Brain pericyte (primary cell): ENCODE measurements at regions not wholly inside any gene's neighbourhood (a gene's known extent, or its start where the extent isn't known, plus 50 kb on each side); places are given as distances from the start of the nearest gene placed in this dataset.

Experiments
- DNase-seq: peaks from one replicate; pipeline ENCODE4 v3.0.0-alpha.2; 2012; ENCODE audit warnings: low read depth, low spot score

DNA sequence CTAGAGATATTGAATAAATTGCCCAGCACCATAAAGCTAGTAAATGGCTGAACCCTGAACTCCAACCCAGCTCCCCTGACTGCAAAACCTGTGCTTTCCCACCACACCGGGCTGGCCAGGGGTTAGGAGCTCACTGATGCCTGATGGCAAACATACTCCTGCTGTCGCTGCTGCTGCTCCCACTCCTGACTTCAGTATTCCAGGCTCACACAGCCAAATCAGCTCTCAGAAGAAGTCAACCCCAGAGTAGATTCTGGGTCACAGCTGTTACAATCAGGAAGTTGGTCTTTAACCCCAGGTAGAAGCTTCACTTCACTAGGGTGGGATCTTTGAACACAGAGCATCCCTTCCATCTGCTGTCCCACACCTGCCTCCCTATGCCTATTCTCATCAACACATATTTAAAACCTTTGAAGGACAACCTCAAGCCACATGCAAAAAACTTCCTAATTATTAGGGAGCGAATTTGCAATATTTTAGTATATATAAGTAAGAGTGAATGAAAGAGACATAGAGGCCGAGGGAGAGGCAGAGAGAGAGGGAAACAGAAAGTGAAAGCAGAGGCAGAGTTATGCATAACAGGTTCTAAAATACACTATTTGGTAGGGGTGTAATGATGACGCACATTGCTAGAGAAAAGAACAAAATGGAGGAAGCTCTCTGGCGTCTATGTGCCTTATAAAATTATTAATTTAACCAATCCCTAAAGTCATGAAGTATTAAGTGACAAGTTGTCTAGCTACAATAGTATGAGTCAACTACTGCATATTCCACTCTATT lies 99.4 kb upstream of the SERP2 start:
- no peak for DNase-seq

DNA sequence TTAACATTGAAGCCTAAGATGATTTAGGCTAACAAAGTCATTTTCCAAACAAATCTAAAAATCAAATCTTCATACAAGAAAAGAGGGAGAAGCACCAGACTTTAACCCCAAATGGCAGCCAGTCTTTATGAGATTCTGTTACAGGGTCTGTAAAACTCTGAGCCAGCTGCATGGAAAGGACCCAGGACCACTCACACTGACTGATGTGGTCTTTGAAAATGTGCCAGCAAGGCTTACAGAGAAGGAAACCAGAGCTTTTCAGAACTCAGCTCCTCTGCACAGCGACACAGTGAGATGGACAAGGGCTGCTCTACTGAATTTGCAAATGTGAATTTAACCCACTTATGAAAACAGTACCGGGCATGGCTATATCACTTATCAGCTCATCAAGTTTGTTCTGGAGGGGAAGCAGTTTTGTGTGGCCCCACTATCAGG lies 98.8 kb upstream of the SERP2 start:
- DNase-seq = no peak

DNA sequence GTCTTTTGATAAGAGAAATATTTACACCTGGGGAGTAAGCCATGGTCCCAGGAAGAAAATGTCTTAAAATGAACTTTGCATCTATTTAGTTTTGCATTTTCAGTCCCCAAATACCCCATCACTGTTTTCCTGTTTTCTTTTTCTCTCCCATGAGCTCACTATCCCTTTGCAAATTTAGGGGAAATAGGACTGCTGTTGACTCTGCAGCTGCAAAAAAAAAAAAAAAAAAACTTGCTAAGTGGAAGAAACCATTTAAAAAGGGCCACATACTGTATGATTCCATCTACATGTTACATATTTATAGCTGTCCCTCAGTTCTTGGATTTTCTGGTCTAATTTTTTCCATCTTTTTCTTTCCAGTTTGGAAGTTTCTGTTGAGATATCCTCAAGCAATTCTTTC lies 98.2 kb upstream of the SERP2 start:
- DNase-seq = no peak

DNA sequence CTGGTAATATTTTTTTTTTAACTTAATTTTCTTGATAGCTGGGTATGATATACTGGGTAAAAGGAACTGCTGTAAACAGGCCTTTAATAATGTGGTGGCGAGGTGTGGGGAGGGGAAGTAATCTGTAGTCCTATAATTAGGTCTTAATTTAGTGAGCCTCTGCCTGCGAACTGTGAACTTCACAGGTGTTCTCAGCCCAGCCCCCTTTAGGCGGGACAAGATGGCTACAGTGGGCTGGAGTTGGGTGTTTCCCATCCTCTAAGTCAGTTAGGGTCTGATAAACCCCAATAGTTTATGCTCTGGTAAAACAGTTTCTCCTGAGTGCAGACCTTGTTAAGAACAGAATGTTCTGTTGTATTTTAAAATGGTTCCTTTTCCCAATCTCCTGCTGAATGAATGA lies 97.6 kb upstream of the SERP2 start:
- no peak for DNase-seq

DNA sequence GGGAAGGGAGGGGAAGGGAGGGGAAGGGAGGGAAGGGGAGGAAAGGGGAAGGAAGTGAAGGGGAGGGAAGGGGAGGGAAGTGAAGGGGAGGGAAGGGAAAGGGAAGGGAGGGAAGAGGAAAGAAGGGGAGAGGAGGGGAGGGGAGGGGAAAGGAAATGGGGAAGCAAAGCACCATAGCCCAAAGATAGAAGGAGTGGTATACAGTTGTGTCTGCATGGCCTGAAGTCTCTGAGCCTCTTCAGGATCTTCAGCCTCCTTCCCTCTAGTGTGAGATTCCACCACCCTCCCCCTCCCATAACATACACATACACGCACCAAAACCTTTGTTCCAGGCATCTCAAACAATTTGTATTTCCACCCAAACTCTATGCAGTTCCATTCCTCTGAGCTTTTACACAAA lies 96.2 kb upstream of the SERP2 start:
- DNase-seq = no peak

DNA sequence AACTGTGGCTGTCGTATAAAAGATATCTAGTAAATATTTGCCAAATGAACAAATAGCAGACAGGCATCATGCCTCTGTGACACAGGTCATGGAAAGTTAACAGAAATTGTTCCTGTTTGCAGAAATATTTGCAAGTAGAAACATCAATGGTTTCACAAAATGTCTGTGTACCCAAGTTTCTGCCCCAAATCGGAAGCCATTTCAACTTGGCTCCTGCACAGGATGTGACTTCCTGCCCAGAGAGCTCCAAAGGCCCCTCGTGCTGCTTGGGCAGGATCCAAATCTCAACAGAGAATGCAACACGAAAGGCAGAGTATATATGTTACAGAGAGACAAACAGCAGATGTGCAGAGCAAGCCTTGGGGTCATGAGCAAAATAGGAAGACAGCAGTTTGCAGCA lies 95.5 kb upstream of the SERP2 start:
- no peak for DNase-seq

DNA sequence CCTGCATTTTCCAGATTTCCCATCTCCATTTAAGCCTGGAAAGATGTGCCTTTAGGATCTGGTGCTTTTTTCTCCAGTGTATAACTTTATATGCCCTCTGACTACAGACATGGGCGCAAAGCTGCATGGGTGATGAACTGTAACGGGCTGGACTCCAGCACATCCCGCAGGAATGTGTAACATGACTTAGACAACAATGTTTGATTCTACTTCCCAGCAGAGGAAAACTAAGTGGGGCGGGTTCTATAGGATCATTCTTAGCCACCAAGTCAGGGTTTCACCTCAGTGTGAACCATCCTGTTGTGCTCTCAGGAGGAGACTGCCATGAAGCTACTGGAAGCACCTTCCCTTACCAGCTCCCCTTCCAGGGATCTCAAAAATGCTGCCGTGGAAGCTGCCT lies 93.2 kb upstream of the SERP2 start:
- no peak for DNase-seq

DNA sequence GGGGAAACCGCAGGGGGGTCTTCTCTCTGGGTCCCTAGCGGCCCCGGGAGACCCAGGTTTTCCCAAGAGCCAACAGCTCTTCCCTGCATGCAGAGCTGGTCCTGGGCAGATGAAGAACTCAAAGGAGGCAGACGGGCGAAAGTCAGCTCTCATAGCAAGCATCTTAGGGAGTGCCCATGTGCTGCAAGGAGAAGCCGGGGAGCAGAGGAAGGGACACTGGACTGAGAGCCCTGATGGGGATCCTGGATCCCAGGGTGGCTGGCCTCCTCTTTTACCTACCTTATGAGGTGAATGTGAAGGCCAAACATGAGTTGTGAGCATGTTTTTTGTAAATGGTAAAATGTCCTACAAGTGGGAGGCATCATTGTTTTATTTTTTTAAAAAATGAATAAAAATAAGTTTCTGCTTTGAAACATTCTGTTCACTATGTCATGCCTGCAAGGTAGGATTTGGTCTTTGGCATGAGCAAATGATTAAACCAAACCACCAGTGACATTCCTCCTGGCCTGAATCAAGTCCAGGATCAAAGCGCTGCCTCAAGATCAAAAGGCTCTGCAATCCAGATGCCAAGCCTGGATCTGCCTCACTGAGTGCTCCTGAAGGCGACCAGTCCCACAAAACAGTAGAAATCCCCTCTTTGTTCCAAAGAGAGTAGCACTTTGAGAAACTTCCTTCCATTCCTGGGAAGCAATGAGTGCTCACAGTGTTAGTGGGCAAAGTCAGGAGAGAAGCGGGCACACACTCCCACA lies 92.2 kb upstream of the SERP2 start:
- no peak for DNase-seq

DNA sequence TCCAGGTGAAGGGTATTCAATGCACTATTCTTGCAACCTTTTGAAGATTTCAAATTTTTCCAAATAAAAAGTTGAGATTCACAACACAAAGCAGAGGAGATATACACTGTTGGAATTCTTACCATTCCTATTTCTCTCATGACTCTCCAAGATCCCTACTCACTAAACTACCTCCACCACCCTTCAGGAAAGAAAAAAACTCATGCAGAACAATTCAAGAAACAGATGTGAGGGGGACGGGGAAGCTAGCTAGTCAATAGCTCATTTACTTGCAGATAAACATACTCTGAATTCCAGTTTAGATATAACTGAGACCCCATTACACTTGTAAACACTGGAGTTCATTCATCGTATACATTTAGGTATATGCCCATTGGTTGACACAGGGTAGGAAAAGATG lies 90.0 kb upstream of the SERP2 start:
- no peak for DNase-seq

- no peak for DNase-seq
These were observed 85.7 kb upstream of the SERP2 start for GRCh38 chr13:44287958-44288357.

- DNase-seq = no peak
These were observed 81.1 kb upstream of the SERP2 start for GRCh38 chr13:44292545-44292944.

DNA sequence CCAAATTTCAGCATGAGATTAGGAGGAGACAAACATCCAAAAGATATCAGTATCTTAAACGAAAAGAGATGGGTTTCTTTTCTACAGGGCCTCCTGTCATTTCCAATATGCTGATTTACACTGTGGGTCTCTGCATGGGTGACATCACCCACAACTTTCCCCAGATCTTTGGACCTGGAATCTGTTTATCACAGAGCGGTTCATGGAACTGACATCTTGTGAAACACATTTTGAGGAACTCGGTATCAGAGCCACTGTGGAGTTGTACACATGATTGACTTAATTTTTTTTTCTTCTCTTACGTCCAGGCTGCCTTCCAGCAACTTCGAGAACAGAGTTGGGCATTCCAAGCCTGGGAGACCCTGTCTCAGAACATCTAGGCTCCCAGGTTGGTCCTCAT lies 80.2 kb upstream of the SERP2 start:
- DNase-seq = no peak

DNA sequence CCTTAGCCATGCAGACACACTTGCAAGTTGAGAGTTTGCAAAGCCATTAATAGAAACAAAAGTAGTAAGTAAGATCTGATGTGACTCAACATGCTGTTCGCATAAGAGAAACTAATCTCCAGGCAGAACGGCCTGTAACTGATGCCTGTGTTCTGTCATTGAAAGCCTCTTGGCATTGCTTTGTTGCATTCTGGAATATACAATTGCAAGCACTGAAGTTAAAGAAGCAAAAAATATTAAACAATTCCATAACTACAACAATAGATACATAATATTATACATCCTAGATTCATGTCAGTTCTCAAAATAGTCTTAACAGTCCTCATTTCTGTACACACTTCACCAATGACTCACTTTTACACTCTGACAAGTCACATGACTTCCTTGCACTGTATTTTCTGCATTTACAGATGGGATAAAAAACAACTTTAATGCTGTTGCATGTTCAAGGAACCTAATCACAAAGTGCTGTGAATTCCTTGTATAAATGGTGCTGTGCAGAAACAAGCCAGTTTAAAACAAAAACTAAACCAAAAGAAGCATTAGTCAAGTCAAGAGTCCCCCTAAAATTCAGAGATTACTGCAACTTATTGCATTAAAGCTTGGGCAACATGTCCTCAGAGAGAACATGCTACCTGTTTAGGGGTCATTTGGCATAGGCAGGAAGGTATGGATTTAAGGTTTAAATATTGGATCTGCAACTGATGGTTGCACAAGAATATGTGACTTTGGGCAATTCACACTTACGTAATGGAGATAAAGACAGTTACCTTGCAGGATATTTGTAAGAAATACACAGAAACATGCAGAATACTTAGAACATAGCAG lies 79.5 kb upstream of the SERP2 start:
- DNase-seq = no peak

DNA sequence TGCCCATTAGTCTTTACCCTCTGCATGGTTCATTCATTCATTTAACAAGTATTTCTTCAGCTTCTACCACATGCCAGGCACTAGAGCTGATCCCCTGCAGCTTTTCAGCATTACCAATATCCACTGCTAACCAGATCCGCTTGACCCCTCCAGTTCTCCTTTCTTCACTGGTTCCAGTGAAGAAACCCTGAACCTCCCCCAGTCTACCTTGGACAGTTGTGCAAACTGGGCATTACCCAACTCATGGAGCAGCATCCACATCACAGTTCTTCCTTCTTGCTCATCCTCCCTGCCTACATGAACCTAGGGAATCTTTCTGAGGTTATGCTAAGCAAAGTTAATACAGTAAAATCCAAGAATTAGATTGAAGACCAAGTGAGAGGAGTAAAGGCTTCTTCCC lies 78.7 kb upstream of the SERP2 start:
- no peak for DNase-seq

DNA sequence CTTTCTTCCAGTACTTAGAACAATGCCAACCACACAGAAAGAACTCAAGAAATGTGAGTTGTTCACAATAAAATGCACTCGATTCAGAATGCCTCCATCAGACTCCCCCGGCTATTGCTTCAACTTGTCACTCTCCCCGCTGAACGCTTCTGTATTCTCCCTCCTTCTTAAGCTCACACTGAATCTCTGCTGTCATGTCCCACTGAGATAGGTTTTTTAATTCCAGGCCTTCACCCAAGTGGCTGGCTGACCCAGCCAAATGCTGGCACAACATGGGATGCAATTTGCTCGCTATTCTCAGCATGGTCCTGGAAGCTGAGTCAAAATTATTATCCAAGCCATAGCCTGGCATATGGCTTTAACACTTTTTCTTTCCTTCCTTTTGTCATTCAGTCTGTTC lies 76.8 kb upstream of the SERP2 start:
- DNase-seq = no peak

GRCh38 chr13:44298314-44298713 lies 75.3 kb upstream of the SERP2 start:
- no peak for DNase-seq

GRCh38 chr13:44299152-44299943 lies 74.3 kb upstream of the SERP2 start:
- no peak for DNase-seq

DNA sequence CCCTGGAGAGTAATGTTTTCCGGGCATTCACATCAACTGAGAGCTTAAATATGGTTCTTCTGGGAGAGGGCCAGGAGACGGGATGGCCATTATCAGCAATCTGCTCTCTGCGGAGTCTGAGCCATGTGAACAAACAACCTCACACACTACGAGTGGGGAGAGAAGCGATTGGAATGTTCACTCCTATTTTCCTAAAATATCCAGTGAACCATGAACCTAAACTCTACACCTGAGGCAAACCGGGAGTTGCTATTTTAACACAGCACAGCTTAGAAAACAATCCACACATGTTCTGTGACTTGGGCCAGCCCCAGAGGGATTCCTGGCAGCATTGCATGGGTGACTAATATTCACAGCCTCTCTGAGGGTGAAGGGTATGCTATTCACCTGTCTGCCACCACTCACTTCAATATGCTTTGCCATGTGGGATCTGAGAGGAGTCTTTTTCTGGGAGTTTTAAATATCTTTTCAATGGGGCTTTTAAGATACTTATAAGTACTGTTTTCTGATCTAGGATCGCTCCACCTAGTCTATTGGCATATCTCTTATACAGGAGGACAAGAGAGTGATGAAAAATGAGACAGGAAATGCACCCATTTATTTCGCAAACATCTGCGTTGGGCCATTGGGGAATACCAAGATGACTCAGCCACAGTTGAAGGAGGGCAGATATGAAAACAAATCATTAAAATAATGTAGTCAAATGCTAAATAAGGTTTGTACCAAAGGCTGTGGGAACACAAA lies 72.6 kb upstream of the SERP2 start:
- DNase-seq = no peak

DNA sequence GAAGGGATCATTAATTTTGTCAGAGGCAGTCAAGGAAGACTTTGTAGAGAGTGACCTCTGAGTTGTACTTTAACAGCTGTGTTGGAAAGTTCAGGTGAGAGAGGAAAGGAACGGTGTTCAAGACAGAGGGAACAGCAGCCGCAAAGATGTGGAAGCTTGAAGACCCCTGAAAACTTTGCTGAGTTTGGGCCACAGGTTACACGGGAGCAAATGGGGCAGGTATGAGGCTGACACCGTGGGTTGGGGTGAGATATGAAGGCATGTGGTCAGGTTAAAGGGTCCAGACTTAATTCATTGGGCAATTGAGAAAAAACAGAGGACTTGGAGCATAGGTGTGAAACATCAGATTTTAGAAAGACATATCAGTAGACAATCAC lies 72.0 kb upstream of the SERP2 start:
- no peak for DNase-seq

DNA sequence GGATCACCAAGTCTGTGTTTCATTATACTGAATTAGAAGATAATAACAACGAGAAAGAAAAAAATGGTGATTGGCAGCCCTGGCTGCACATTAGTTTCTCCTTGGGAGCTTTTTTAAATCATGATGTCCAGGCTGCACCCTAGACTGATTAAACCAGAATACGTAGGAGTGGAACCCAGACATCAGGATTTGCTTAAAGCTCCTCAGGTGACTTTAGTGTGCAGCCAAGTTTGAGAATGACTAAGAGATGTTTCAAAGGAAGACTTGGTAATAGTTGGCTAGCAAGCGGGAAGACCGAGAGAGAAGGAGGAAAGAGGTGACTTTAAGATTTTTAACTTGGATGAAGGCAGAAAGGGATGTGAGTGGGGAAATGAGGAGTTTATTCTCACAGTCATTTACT lies 71.4 kb upstream of the SERP2 start:
- DNase-seq = no peak
